ENCODE measurements at regions not wholly inside any gene's neighbourhood (a gene's known extent, or its start where the extent isn't known, plus 50 kb on each side); places are given as distances from the start of the nearest gene placed in this dataset.

DNA sequence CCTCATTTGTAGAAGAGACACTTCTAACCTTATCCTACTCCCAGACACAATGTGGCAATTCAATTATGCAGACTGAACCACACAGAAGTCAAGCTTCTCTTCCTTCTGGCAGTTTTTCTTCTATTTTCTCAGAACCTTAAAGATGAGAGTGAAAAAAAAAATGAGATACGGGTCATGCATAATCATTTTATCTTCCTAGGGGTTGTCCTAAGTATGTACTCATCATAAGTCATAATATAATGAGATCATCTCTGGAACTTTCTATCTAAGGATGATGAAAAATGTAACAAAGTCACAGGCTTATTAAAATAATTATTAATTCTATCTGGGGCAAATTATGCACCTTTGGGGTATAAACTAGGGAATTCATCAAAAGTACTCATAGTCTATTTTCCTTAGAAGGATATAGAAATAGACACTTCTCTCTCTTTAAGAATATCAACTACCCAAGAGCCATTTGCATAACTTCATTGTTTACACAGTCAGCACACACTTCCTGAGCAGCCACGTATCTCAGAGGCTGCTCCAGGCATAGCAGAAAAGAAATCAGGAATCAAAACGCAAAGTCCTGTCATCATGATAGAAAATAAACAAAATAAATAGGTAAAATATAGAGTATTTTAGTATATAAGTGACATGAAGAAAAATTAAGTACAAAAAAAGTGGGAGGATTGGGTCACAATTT, 345.9 kb upstream of the SPHKAP start:
- TF ChIP-seq, protein P1, sequence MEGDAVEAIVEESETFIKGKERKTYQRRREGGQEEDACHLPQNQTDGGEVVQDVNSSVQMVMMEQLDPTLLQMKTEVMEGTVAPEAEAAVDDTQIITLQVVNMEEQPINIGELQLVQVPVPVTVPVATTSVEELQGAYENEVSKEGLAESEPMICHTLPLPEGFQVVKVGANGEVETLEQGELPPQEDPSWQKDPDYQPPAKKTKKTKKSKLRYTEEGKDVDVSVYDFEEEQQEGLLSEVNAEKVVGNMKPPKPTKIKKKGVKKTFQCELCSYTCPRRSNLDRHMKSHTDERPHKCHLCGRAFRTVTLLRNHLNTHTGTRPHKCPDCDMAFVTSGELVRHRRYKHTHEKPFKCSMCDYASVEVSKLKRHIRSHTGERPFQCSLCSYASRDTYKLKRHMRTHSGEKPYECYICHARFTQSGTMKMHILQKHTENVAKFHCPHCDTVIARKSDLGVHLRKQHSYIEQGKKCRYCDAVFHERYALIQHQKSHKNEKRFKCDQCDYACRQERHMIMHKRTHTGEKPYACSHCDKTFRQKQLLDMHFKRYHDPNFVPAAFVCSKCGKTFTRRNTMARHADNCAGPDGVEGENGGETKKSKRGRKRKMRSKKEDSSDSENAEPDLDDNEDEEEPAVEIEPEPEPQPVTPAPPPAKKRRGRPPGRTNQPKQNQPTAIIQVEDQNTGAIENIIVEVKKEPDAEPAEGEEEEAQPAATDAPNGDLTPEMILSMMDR (IDR thresholded peaks at IDR 0.05) = no peak
- no peak for TF ChIP-seq POLR2A (IDR thresholded peaks at IDR 0.05)

Measured in Peyer's patch (tissue), 4 donors.